H1 (cell line): ENCODE measurements at regions not wholly inside any gene's neighbourhood (a gene's known extent, or its start where the extent isn't known, plus 50 kb on each side); places are given as distances from the start of the nearest gene placed in this dataset.

Experiments used
- ATF3 ChIP-seq: IDR thresholded peaks from 2 replicates; pipeline ENCODE4 v1.6.1; 2011; ENCODE audit warnings: low read depth, mild to moderate bottlenecking, low read length; ENCODE audit not compliant: insufficient read depth
- CBX8 ChIP-seq: fragments of 300-800, 300-1000 bp; sonication (generic); IDR thresholded peaks from 2 replicates; pipeline ENCODE4 v1.7.1; 2016; ENCODE audit warnings: low read depth, low read length, borderline replicate concordance
- CTBP2 ChIP-seq: IDR thresholded peaks from 2 replicates; pipeline ENCODE4 v1.7.0; 2011; ENCODE audit warnings: borderline replicate concordance, mild to moderate bottlenecking, moderate library complexity, mixed read lengths, low read length; ENCODE audit not compliant: insufficient read depth, insufficient read length
- FOSL1 ChIP-seq: IDR thresholded peaks from 2 replicates; pipeline ENCODE4 v1.6.1; 2011; ENCODE audit warnings: mild to moderate bottlenecking, low read depth, low read length, moderate library complexity; ENCODE audit not compliant: insufficient read depth
- JUND ChIP-seq: IDR thresholded peaks from 2 replicates; pipeline ENCODE4 v1.6.1; 2011; ENCODE audit warnings: mild to moderate bottlenecking, improper control_type of control experiment, low read length
- SAP30 ChIP-seq: fragments of 300-600 bp; sonication (generic); IDR thresholded peaks from 2 replicates; pipeline ENCODE4 v1.7.1; 2012; ENCODE audit warnings: low read length, moderate library complexity, mild to moderate bottlenecking, inconsistent platforms; ENCODE audit not compliant: insufficient read depth, insufficient replicate concordance
- SIN3A ChIP-seq, 2 experiments: IDR thresholded peaks in 1 of 2; conservative IDR thresholded peaks in 1 of 2; 2 replicates each; pipeline ENCODE4 v1.6.1; 2011 to 2012; ENCODE audit warnings: low read length in 2 of 2, improper control_type of control experiment in 1 of 2, low read depth in 1 of 2, mild to moderate bottlenecking in 1 of 2
- SRF ChIP-seq: IDR thresholded peaks from 2 replicates; pipeline ENCODE4 v1.6.1; 2011; ENCODE audit warnings: mild to moderate bottlenecking, low read depth, low read length, moderate library complexity
- TAF1 ChIP-seq: IDR thresholded peaks from 2 replicates; pipeline ENCODE4 v1.6.1; 2011; ENCODE audit warnings: mild to moderate bottlenecking, low read depth, low read length

- TF ChIP-seq SAP30 (no peak), TAF1 (no peak), SIN3A (conservative IDR thresholded peaks at IDR 0.05 in 1 of 2, IDR thresholded peaks at IDR 0.05 in 1 of 2; ENCODE audit: low read depth in 1 of 2, low read length in 2 of 2) (no peak), JUND (no peak), CTBP2 (no peak), CBX8 (no peak), SRF (no peak), FOSL1 (no peak), ATF3 (no peak)
Measured at GRCh38 chr21:38980416-38981313, 174.9 kb downstream of the ETS2 start (continued).
